Activated T-helper 1 cell treated with anti-CD3 and anti-CD28 coated beads, Interleukin-2, amount 50 U/mL, for 16 hours (primary cell): ENCODE measurements at regions not wholly inside any gene's neighbourhood (a gene's known extent, or its start where the extent isn't known, plus 50 kb on each side); places are given as distances from the start of the nearest gene placed in this dataset.
A peak's percentile ranks its signal among the peaks of the same experiment; 100 is the strongest.
"Not testable (repeated sequence)": the region's sequence is repeated elsewhere in the genome, so short reads cannot be mapped to it uniquely, and the experiment has no call there.

Source experiments
- DNase-seq, 2 donors: peaks; one replicate each; pipeline ENCODE4 v3.0.0-alpha.2; 2020; ENCODE audit warnings: low read depth in 1 of 2, low spot score in 1 of 2

- not testable (repeated sequence) for DNase-seq
These were observed 85.1 kb upstream of the MAP4 start for GRCh38 chr3:48101301-48101650.

GRCh38 chr3:48092270-48092669 is 76.1 kb upstream of the MAP4 start:
- no peak for DNase-seq

GRCh38 chr3:48090166-48090939 is 74.1 kb upstream of the MAP4 start:
- no peak for DNase-seq

GRCh38 chr3:48088749-48089466 is 72.7 kb upstream of the MAP4 start:
- DNase-seq: peak; percentile 89 to 90

- DNase-seq: no peak
These were observed 72.0 kb upstream of the MAP4 start for GRCh38 chr3:48088056-48088748.

- no peak for DNase-seq
These were observed 70.5 kb upstream of the MAP4 start for GRCh38 chr3:48086705-48087104.

- DNase-seq: no peak
These were observed 68.7 kb upstream of the MAP4 start for GRCh38 chr3:48084929-48085328.

- no peak for DNase-seq
These were observed 68.0 kb upstream of the MAP4 start for GRCh38 chr3:48084170-48084569.

GRCh38 chr3:48082580-48083184 is 66.5 kb upstream of the MAP4 start:
- no peak for DNase-seq

GRCh38 chr3:48077815-48078214 is 61.6 kb upstream of the MAP4 start:
- no peak for DNase-seq

GRCh38 chr3:48070030-48070429 is 53.8 kb upstream of the MAP4 start:
- DNase-seq: no peak

- no peak for DNase-seq
These were observed 53.1 kb upstream of the MAP4 start for GRCh38 chr3:48069339-48069738.

- no peak for DNase-seq
These were observed 52.7 kb upstream of the MAP4 start for GRCh38 chr3:48068886-48069285.

- DNase-seq: not testable (repeated sequence)
These were observed 52.1 kb upstream of the MAP4 start for GRCh38 chr3:48068320-48068719.

- no peak for DNase-seq
These were observed 51.1 kb upstream of the MAP4 start for GRCh38 chr3:48067271-48067670.
